Stomach (tissue), 8 donors: ENCODE measurements at regions not wholly inside any gene's neighbourhood (a gene's known extent, or its start where the extent isn't known, plus 50 kb on each side); places are given as distances from the start of the nearest gene placed in this dataset.
"Not testable (repeated sequence)": the region's sequence is repeated elsewhere in the genome, so short reads cannot be mapped to it uniquely, and the experiment has no call there.

Source experiments
- DNase-seq, 2 donors: peaks; one replicate each; pipeline versions ENCODE4 v3.0.0 to v3.0.0-alpha.2; 2013 to 2019
- H3K27ac ChIP-seq, 5 donors: fragments of 200-600 bp in 4 of 5; sonication (generic) in 4 of 5; one replicate each; pipeline ENCODE4 v1.5.1; 2013 to 2019; ENCODE audit warnings: mild to moderate bottlenecking in 1 of 5, moderate library complexity in 1 of 5
- H3K27me3 ChIP-seq, 3 donors: fragments of 200-600 bp; sonication (generic); one replicate each; pipeline ENCODE4 v1.5.1; 2017 to 2019; ENCODE audit warnings: mixed run types in 1 of 3
- H3K36me3 ChIP-seq, 4 donors: fragments of 200-600 bp; sonication (generic); 1 replicate in 3 of 4; 2 replicates in 1 of 4; pipeline ENCODE4 v1.5.1; 2016 to 2019
- H3K4me1 ChIP-seq, 4 donors: fragments of 200-600 bp; sonication (generic); one replicate each; pipeline ENCODE4 v1.5.1; 2016 to 2019
- H3K4me3 ChIP-seq, 4 donors: fragments of 200-600 bp; sonication (generic) in 3 of 4; one replicate each; pipeline ENCODE4 v1.5.1; 2016 to 2019; ENCODE audit warnings: mild to moderate bottlenecking in 1 of 4
- H3K9me3 ChIP-seq, 4 donors: fragments of 200-600 bp; sonication (generic); one replicate each; pipeline ENCODE4 v1.5.1; 2016 to 2019
- EP300 ChIP-seq: sonication (generic); formaldehyde crosslinking; IDR thresholded peaks from one replicate; pipeline ENCODE4 v1.6.1; 2017; ENCODE audit warnings: antibody characterized with exemption
- POLR2A ChIP-seq, 4 donors: fragments of 450-650 bp; IDR thresholded peaks; one replicate each; pipeline ENCODE4 v1.6.1; 2016; ENCODE audit warnings: antibody characterized with exemption in 4 of 4, control low read depth in 2 of 4, mild to moderate bottlenecking in 1 of 4, moderate library complexity in 1 of 4
- POLR2AphosphoS5 ChIP-seq, 3 donors: sonication (generic); formaldehyde crosslinking; IDR thresholded peaks; one replicate each; pipeline ENCODE4 v1.6.1; 2016; ENCODE audit warnings: antibody characterized with exemption in 3 of 3
- WGBS, 5 donors: extraction: QIAGEN DNeasy Blood & Tissue Kit in 3 of 5; methylation state at CpG; one replicate each; pipeline versions ENCODE4 v1.1.5 to v1.1.7; 2013 to 2018; 5-methylcytosine and 5-hydroxymethylcytosine counted together
- intact Hi-C: fragments of 100-400 bp; cut with DNase I; formaldehyde crosslinking; loops from one replicate; pipeline ENCODE4 v1.15.1; 2023; ENCODE audit warnings: low total_unique reads
- TF ChIP-seq, protein P1 (sequence below), 7 experiments: fragments of 450-650 bp in 4 of 7; fragments of 200-600 bp in 3 of 7; sonication (generic) in 3 of 7; IDR thresholded peaks; one replicate each; pipeline ENCODE4 v1.5.1; 2016 to 2019; ENCODE audit warnings: antibody characterized with exemption in 7 of 7, control low read depth in 2 of 7, mild to moderate bottlenecking in 1 of 7
- donor health status: healthy with polysubstance abuse.
- donor health status: Bipolar disorder and iron deficiency.
- donor health status: healthy.

DNA sequence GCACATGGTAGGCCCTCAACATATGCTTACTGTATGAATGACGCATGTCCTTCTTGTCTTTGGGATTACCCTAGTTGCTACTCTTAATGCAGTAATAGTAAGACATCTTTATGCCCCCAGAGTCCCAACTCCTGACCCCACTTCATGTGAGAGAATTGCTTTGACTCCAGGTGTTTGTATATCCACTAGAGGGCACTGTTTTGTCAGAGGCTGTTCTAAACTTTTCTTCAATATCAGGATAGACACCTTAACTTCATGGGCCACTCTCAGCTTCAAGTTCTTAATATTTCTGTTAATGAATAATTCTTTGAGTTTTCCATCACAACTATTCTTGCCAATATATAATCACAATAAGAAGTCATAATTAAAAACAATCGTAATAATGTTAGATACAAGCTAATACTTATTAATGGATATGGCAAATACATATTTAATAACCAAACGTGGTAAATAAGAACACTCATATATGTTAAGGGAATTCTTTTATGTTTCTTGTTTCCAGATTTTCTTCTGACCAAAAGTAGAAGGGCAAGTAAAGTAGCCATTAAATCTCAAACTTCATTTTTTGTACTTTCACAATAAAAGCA lies 337.2 kb upstream of the DNAJC19 start:
- Histone ChIP-seq H3K36me3 (no peaks in the 10 kb centered on the region), H3K9me3 (peaks cover 0 to 2% (median under 1%) of the 10 kb centered on the region in 4 donors), H3K4me1 (peaks cover 0 to 13% (median 0%) of the 10 kb centered on the region in 4 donors), H3K27ac (no peak overlapping the region), H3K4me3 (no peak overlapping the region), H3K27me3 (no peaks in the 10 kb centered on the region)
- DNase-seq: peak in 1 of 2 donors; percentile 54
- intact Hi-C loops: loop anchor here (10.0 kb wide), 1 partner anchor 368 kb away; no protein-coding TSS in a partner anchor
- 39 to 55% (median 49%) methylated on average over 3 of the region's 3 CpGs for WGBS, 5 donors
- no peak for TF ChIP-seq POLR2AphosphoS5 (IDR thresholded peaks at IDR 0.05)
- TF ChIP-seq, protein P1, sequence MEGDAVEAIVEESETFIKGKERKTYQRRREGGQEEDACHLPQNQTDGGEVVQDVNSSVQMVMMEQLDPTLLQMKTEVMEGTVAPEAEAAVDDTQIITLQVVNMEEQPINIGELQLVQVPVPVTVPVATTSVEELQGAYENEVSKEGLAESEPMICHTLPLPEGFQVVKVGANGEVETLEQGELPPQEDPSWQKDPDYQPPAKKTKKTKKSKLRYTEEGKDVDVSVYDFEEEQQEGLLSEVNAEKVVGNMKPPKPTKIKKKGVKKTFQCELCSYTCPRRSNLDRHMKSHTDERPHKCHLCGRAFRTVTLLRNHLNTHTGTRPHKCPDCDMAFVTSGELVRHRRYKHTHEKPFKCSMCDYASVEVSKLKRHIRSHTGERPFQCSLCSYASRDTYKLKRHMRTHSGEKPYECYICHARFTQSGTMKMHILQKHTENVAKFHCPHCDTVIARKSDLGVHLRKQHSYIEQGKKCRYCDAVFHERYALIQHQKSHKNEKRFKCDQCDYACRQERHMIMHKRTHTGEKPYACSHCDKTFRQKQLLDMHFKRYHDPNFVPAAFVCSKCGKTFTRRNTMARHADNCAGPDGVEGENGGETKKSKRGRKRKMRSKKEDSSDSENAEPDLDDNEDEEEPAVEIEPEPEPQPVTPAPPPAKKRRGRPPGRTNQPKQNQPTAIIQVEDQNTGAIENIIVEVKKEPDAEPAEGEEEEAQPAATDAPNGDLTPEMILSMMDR (IDR thresholded peaks at IDR 0.05): peak in 5 of 7 experiments; percentile 23 to 61 (median 47)

DNA sequence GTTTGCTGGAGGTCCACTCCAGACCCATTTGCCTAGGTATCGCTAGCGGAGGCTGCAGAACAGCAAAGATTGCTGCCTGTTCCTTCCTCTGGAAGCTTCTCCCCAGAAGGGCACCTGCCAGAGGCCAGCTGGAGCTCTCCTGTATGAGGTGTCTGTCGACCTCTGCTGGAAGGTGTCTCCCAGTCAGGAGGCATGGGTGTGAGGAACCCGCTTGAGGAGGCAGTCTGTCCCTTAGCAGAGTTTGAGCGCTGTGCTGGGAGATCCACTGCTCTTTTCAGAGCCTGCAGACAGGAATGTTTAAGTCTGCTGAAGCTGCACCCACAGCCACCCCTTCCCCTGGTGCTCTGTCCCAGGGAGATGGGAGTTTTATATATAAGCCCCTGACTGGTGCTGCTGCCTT lies 335.0 kb upstream of the DNAJC19 start:
- not testable (repeated sequence) for H3K27ac ChIP-seq, H3K36me3 ChIP-seq, H3K4me1 ChIP-seq, H3K9me3 ChIP-seq, H3K4me3 ChIP-seq, H3K27me3 ChIP-seq, DNase-seq
- TF ChIP-seq, protein P1 (IDR thresholded peaks at IDR 0.05): peak in 3 of 7 experiments; percentile 12 to 33 (median 13)
- WGBS, 5 donors: 78 to 89% (median 85%) methylated on average over 4 to 5 of the region's 5 CpGs
- intact Hi-C loops: loop anchor here (10.0 kb wide), 1 partner anchor 370 kb away; no protein-coding TSS in a partner anchor

DNA sequence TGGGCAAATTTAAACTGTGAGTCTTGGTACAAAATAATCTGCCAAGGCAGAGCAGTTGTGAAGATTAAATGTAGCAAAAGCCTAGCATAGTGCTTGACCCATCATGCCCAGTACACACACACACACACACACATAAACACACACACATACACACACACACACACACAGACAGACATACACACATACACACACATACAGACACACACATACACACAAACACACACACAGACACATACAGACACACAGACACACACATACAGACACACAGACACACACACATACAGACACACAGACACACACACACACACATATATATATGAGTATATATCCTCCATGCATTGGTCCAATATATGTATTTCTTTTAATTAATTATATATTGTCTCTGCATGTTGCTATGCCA lies 328.8 kb upstream of the DNAJC19 start:
- Histone ChIP-seq H3K4me1 (peaks cover 0 to under 1% (median 0%) of the 10 kb centered on the region in 4 donors), H3K27me3 (no peaks in the 10 kb centered on the region), H3K27ac (no peak overlapping the region), H3K36me3 (no peaks in the 10 kb centered on the region), H3K4me3 (no peak overlapping the region), H3K9me3 (peaks cover 0 to 10% (median 2%) of the 10 kb centered on the region in 4 donors)
- intact Hi-C loops: no loop called here
- TF ChIP-seq EP300 (no peak), POLR2A (IDR thresholded peaks at IDR 0.05) (no peak), POLR2AphosphoS5 (IDR thresholded peaks at IDR 0.05) (no peak)
- TF ChIP-seq, protein P1 (IDR thresholded peaks at IDR 0.05): no peak
- no peak for DNase-seq

DNA sequence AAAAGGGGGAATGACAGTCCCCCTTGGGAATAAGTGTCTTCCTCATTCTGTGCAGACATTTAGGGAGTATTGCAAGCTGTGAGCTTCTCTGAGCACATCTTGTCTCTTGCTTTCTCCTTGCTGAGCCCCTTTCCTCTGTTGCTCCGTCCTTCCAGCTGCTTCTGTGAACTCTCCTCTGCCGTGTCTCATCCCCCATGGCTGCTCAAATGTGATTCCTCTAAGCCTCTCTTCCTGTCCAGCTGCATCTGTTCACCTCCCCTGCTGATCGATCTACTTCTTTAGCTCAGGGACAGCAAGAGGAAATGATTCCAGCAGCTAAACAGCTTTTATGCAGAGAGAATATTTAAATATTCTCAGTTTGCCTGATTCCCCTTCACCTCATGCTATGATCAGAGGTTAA lies 328.0 kb upstream of the DNAJC19 start:
- Histone ChIP-seq H3K4me3 (no peak overlapping the region), H3K4me1 (peaks cover 0 to 5% (median 0%) of the 10 kb centered on the region in 4 donors), H3K36me3 (no peaks in the 10 kb centered on the region), H3K9me3 (peaks cover 0 to 10% (median 2%) of the 10 kb centered on the region in 4 donors), H3K27ac (no peak overlapping the region), H3K27me3 (no peaks in the 10 kb centered on the region)
- WGBS, 5 donors: 40 to 65% (median 60%) methylated on average over 3 of the region's 3 CpGs
- DNase-seq: no peak
- TF ChIP-seq EP300 (no peak), POLR2AphosphoS5 (IDR thresholded peaks at IDR 0.05) (no peak), POLR2A (IDR thresholded peaks at IDR 0.05) (no peak)
- TF ChIP-seq, protein P1 (IDR thresholded peaks at IDR 0.05): no peak
- intact Hi-C loops: no loop called here
